Stimulated activated CD4-positive, alpha-beta T cell treated with anti-CD3 and anti-CD28 coated beads, Interleukin-15, amount 100 ng/mL, for 1 hour (primary cell): ENCODE measurements at regions not wholly inside any gene's neighbourhood (a gene's known extent, or its start where the extent isn't known, plus 50 kb on each side); places are given as distances from the start of the nearest gene placed in this dataset.
A peak's percentile ranks its signal among the peaks of the same experiment; 100 is the strongest.
"Not testable (repeated sequence)": the region's sequence is repeated elsewhere in the genome, so short reads cannot be mapped to it uniquely, and the experiment has no call there.

Experiments used
- DNase-seq, 2 donors: peaks; one replicate each; pipeline ENCODE4 v3.0.0-alpha.2; 2020; ENCODE audit warnings: low read depth in 1 of 2, low spot score in 1 of 2

DNA sequence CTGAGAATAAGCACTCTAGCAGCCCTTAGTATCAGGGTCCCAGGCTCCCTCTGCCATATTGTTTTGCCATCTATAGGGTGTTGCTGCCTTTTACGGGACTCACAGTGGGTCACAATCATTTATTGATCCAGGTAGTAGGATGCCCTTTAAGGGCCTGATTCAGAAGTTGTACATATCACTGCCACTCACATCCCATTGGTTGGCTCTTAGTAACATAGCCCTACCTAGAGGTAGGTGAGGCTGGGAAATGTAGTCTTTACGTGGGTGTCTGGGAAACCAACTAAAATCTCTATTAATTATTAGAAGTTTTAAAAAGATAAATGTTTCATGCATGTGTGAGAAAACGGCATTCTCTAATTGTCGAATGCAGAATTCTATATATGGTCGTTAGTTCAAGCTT is 78.8 kb upstream of the ATP5PO start:
- no peak for DNase-seq

DNA sequence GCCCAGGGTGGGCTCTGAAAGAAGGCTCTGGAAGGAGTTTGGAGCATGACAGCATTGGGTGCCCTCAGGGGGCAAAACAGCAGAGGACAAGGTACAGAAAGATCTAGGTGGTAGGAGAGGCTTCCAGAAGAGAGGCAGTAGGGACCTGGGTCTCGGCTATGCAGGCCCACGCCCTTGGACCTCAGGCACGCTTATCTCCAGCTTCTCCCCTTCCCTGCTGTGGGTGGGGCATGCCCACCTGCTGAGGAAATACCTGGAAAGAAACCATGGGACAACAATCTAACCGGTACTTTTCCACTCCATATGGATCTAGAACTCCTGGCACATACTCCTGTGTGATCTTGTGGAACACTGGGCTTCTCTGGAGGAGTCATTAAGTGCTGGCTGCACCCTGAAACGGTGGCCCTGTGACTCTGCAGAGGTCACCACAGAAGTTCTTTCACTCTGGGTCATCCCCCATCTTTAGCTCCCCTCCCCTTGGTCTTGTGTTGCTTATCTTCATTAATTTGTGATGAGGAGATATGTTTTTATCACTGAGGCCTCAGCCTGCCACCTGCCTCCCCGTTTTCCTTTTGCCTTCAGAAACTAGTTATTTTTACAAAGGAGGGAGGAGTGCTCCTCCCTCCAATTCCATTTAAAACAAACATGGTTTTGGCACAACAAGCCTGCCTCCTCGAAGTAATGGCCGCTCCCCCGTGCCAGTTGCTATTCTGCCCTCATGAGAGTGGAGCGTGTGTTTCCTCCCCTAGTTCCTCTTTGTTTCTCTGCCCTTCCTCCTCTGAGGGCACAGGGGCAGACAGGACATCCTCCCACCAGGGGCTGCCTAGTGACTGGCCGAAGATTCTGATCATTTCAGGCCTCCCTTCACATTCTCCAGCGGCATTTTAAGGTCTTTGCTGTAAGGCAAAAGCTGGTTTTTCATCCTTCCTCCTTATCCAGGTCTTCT is 78.0 kb upstream of the ATP5PO start:
- no peak for DNase-seq

DNA sequence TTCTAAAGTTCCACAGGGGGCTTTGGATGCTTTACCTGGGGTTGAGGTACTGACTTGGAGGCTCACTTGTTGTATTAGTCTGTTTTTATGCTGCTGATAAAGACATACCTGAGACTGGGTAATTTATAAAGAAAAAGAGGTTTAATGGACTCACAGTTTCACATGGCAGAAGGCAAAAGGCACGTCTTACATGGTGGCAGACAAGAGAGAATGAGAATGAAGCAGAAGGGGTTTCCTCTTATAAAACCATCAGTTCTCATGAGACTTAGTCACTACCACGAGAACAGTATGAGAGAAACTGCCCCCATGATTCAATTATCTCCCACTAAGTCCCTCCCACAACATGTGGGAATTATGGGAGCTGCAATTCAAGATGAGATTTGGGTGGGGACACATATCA is 76.8 kb upstream of the ATP5PO start:
- not testable (repeated sequence) for DNase-seq

DNA sequence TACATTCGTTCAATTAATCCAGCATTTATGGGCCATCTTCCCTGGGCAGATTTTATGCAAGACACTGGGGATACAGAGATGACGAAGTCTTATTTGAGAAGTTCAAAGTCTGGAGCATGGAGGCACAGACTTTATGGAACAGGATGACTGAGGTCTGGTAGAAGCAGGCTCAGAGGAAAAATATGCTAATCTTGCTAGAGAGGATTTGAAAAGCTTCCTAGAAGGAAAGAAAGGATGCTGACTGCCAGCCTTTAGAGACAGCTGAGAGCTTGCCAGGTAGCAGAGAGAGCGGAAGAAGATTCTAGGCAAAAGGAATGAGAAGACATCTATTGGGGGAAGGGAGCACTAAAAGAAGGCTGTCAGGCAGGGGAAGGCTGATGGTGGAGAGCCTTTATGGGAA is 75.5 kb upstream of the ATP5PO start:
- no peak for DNase-seq

DNA sequence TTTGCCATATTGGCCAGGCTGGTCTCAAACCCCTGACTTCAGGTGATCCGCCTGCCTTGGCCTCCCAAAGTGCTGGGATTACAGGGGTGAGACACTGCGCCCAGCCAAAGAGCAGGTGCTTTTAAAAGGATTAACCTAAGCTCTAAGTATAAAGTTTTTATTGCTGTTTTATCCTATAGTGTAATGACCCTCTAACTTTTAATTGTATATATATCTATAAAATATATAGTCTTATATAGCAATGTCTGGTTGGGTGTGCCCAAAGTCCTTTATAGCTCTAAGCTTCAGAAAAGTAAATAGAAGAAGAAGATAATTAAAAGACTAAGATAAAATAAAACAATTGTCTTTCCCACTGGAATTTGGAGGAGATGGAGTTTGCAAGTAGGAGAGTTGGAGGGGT is 73.8 kb upstream of the ATP5PO start:
- no peak for DNase-seq

DNA sequence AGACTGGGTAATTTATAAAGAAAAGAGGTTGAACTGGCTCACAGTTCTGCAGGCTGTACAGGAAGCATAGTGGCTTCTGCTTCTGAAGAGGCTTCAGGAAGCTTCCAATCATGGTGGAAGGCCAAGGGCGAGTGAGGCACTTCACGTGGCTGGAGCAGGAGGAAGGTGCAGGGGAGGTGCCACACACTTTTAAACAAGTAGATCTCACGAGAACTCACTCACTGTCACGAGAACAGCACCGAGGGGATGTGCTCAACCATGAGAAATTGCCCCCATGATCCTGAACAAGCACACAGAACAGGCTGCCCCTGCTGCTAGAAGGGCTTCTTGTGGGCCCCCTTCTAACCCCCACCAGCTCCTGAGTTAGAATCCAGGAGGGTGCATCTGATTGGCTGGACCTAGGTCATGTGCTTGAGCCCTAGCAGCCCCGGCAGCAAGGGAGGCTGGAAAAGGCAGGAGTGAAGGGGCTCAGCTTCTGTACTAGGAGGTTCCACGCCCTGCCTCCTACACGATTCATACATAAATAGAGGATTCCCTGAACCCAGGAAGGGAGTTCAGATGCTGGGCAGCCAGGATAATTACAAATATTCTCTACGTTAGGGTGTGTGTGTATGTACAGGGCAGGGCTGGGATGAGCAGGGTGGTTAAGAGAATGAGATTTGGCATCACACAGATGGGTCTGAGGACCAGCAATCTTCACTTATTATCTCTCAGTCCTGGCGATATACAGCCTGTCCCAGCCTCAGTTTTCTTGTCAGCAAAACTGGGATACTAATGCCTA is 72.8 kb upstream of the ATP5PO start:
- no peak for DNase-seq

DNA sequence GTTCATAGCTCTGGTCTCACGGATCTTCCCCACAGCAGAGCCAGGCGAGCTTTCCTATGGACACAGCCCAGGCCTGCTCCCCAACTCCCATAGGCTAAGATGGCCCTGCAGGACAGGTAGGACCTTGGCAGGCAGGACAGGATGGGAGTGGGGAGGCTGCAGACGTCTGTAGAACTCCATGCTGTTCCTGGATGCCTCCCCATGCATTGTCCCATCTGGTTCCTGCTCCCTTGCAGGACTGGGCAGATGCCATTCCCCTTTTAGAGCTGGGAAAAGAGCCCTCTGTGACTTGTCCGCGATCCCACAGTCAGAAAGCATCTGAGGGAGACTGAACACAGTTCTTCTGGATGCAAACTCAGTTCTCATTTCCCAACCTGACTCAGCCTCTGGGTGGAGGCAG is 71.9 kb upstream of the ATP5PO start:
- no peak for DNase-seq

DNA sequence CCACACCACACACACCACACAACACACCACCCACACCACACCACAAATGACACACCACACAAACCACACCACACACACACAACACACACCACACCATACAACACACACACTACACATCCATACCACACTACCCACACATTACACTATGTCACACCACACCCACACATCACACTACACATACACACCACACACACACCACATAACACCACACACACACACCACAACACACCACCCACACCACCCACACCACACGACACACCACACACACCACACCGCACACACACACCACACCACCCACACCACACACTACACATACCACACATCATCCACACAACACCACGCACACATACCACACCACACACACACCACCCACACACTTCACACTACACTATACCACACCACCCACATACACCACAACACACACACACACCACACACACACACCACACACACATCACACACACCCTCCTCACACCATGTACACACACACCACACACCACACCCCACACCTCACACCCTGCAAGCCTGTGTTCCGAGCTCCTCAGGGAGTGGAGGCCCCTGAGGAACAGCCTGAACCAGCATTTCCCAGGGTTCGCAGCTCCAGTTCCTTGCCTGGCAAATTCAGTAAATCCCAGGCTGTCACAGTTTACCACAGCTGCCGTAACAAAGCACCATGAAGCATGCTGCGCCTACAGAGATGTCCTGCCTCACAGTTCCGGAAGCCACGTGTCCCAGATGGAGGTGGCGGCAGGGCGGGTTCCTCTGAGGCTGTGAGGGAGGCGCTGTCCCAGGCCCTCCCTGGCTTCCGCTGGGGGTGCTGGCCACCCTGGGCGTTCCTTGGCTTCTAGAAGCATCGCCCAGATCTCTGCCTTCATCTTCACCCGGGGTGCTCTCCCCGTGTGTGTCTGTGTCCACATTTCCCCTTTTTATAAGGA is 69.8 kb upstream of the ATP5PO start:
- no peak for DNase-seq

DNA sequence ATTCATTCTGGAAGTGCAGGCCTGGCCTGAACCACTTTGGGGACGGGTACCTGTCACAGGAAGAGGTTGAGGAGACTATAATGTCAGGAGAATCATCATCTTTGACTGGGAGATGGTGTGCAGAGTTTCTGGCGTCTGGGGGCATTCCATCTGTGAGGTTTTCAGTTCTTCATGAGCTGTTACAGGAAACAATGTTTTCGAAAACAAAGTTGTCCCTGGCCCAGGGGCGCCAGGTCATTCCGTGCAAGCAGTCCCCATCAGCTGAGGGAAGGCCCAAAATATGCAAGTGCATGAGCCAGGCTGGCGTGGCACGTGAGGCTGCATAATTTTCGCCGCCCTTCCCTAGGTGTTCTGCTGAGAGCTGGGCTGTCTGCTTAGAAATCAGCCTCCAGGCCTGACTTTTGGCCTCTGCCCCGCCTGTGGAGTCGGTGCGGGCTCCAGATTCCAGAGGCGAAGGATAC is 68.4 kb upstream of the ATP5PO start:
- DNase-seq: no peak

DNA sequence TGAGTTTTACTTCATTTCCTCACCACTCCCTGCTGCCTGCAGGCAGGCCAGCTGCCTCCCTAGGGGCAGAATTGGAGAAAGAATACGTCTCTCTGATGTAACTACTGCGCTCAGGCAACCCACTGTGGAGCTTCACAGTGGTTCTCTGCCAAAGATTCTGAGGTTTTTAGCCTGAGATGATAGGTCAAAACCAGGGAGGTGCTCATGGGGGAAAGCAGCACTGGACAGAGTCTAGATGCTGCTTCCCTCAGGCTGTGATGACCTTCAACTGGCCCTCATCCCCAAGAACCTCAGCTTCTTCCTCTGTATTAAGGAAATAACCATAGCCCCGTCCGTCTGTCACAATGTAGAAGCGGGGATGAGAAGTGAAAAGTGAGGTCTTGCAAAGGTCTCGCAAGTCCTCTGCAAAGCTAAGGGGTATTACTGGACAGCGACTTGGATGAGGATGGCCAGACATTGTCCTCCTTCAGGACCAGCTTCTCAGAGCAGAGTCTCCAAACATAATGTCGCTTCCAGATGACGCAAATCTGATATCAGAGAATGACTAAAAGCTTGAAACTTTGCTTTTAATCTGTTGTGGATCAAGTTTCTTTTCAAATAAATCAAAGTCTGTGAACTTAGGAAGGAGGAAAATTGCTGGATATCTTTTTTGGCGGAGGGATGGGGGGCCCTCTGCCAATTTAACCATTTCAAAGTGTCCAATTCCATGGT is 65.9 kb upstream of the ATP5PO start:
- DNase-seq: no peak

DNA sequence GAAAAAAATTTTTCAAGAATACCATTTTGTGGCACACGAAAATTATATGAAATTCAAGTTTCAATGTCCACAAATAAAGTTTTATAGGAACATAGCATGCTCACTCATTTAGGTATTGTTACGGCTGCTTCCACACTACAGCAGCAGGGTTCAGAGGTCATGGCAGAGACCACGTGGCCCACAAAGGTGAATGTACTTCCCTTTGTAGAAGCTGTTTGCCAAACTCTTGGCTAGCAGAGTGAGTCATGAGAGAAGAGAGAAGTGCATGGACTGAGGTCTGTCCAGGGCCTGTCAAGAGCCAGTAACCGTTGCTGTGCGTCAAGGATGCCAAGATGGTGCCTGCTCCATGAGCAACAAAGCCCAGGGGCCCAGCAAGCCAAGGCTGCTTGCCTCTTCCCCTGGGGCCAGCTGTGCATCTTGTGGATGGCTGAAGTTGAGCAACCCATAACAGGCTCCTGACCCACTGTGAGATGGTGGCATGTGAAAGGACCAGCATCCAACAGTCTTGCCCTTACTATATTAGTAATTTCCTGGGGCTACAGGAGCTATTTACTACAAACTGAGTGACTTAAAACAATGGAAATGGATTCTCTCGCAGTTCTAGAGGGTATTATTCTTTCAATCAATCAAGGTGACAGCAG is 64.8 kb upstream of the ATP5PO start:
- DNase-seq: no peak

DNA sequence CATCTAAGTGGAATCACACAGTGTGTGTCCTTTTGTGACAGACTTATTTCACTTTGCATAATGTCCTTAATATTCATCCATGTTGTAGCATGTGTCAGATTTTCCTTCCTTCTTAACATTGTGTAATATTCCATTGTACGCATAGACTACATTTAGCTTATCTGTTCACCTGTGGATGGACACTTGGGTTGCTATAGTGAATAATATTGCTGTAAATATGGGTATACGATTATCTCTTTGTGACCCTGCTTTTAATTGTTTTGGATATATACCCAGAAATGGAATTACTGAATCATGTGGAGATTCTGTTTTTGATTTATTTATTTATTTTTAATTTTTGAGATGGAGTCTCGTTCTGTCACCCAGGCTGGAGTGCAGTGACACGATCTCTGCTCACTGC is 63.0 kb upstream of the ATP5PO start:
- DNase-seq: no peak

DNA sequence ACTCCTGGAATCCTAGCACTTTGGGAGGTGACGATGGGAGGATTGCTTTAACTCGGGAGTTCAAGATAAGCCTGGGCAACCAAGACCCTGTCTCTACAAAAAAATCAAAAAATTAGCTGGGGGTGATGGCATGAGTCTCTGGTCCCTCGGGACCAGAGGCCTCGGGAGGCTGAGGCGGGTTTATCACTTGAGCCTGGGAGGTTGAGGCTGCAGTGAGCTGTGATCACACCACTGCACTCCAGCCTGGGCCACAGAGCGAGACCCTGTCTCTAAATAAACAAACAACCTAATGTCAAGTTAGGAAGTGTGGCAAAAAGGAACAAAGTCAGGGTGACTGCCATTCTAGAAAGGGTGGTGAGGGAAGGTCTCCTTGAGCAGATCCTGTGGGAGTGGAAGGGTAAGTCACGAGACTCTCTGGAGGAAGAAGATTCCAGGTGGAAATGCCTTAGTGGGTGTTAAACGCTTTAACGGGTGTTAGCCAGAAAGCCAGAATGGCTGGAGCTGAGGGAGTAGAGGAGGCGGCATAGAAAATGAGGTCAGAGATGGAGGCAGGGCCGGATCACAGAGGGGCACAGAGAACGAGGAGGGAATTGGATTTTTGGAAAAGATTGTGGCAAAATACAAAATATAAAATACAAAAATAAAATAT is 62.2 kb upstream of the ATP5PO start:
- DNase-seq: no peak

DNA sequence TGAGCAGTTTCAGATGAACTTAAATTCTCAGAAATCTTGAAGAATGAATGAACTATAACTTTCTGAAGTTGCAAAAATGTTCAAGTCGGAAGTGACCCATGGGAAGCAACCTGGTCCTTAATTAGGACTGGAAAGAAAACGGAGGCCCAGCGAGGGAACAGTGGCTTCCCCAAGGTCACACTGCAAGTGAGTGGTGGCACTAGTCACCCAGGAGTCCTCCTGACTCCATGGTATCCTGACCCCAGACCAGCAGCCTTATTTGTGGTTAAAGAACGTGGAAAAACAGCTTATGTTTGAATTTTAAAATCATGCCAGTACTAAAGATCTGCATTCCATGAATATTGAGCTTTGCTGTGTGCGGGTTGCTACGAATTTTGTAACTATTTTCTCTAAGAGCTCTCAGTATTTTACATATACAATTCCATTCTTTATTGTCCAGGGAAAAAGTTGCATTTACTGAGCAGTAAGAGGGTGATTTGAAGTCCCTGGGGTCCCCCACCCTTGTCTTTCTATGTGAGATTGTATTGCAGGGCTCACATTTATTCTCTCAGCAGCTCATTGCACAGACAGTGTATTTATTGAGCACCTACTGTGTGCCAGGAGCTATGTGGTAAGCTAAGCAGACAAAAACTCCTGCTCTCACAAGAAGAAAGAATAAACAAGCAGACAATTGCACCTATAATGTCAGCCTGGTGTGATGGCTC is 61.6 kb upstream of the ATP5PO start:
- no peak for DNase-seq

DNA sequence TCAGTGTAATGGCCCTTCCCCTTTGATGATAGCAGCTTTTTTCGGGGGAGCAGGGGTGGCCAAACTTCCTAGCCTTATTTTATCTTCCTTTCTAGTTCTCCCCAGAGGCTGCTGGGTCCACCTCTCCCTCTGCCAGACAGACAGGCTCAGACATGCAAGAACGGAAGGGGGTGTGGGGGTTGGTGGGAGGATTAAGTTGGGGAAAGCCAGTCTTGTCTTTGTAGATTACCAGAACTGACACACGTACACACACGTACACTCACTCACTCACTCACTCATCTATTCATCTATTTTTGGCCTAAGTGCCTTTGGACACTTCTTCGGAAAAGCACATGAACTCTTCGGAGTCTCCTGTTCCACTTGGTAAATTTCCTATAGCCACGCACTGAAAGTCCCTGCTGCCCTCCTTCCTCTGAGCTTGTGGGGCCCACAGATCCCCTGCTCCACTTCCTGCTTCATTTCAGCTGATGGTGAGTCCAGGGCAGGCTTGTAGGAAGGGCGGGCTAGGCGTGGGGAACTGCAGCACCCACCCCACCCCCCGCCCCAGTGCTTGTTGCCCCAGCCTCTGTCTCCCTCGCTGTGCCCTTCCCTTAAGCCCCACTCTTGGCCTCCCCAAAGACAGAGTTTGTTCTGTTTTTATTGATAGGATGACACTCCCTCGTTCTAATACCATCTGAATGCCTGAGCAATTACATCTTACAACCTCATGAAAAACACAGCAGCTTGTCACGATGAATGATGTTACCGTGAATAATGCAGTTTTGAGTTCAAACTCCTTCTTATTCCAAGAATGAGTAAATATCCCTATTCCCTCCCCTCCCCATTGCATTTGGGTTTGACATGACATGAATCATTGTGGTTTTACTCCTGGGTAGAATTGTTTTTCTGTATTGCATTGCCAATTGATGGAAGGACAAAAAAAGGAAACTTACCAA is 60.7 kb upstream of the ATP5PO start:
- DNase-seq: peak in 1 of 2 donors; percentile 37

DNA sequence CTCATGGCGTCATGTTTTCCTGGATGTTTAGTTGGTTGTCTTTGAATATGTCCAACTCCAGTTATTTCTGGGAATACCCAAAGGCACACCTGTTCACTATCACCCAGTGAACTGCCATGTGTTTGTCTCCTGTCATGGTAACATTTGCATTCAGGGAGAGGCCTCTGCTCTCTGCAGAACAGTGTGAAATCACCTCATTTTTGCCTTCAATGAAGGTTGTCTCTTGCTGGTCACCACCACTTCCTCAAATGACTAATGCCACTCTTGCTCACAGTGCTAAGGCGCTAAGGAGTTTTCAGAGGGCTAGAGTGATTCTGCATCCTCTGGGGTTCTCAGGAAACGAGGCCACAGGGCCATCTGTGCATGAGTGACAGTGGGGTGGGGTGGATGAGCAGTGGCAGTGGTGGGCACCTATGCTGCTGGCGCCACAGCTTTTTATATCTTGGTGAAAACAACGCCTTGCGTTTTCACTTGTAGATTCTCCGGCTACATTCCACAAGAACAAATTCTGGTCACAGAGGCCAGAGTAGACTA is 60.0 kb upstream of the ATP5PO start:
- DNase-seq: peak; percentile 23 to 24
